Osteocyte (in vitro differentiated cells): ENCODE measurements at regions not wholly inside any gene's neighbourhood (a gene's known extent, or its start where the extent isn't known, plus 50 kb on each side); places are given as distances from the start of the nearest gene placed in this dataset.

Source experiments
- DNase-seq: peaks from one replicate; pipeline ENCODE4 v3.0.0; 2021; ENCODE audit warnings: mixed read lengths; ENCODE audit not compliant: unreplicated experiment; ENCODE audit errors: extremely low spot score
- H3K27ac Mint-ChIP-seq: one replicate; pipeline ENCODE4 v1.8.0; 2021; ENCODE audit warnings: mild to moderate bottlenecking, mixed read lengths; ENCODE audit not compliant: unreplicated experiment
- H3K27me3 Mint-ChIP-seq: one replicate; pipeline ENCODE4 v1.8.0; 2021; ENCODE audit warnings: mixed read lengths; ENCODE audit not compliant: unreplicated experiment
- H3K36me3 Mint-ChIP-seq: one replicate; pipeline ENCODE4 v1.8.0; 2021; ENCODE audit warnings: mixed read lengths; ENCODE audit not compliant: unreplicated experiment
- H3K4me1 Mint-ChIP-seq: one replicate; pipeline ENCODE4 v1.8.0; 2021; ENCODE audit warnings: mixed read lengths; ENCODE audit not compliant: unreplicated experiment
- H3K4me3 Mint-ChIP-seq: one replicate; pipeline ENCODE4 v1.8.0; 2021; ENCODE audit warnings: mild to moderate bottlenecking, moderate library complexity, mixed read lengths; ENCODE audit not compliant: unreplicated experiment
- H3K9me3 Mint-ChIP-seq: one replicate; pipeline ENCODE4 v1.8.0; 2021; ENCODE audit warnings: mixed read lengths; ENCODE audit not compliant: unreplicated experiment
- CTCF ChIP-seq: fragments of 200-600 bp; sonication (generic); IDR thresholded peaks from 2 replicates; pipeline ENCODE4 v1.5.0; 2021; ENCODE audit warnings: antibody characterized with exemption, mild to moderate bottlenecking, moderate library complexity

- Mint-ChIP-seq H3K27me3 (no peaks in the 10 kb centered on the region), H3K27ac (no peak overlapping the region), H3K4me3 (no peak overlapping the region), H3K36me3 (peaks cover 4% of the 10 kb centered on the region), H3K4me1 (peaks cover 11% of the 10 kb centered on the region), H3K9me3 (peaks cover 8% of the 10 kb centered on the region)
- TF ChIP-seq CTCF = no peak
- DNase-seq = no peak
These were observed 952.7 kb upstream of the SLIT2 start for GRCh38 chr4:19298998-19299397.

GRCh38 chr4:19293781-19294180 is 957.9 kb upstream of the SLIT2 start:
- Mint-ChIP-seq H3K36me3 (peaks cover 6% of the 10 kb centered on the region), H3K4me1 (peaks cover 8% of the 10 kb centered on the region), H3K27me3 (no peaks in the 10 kb centered on the region), H3K4me3 (no peak overlapping the region), H3K9me3 (peaks cover 30% of the 10 kb centered on the region), H3K27ac (no peak overlapping the region)
- TF ChIP-seq CTCF = no peak
- DNase-seq = no peak

- Mint-ChIP-seq H3K4me3 (no peak overlapping the region), H3K9me3 (peaks cover 30% of the 10 kb centered on the region), H3K36me3 (peaks cover 6% of the 10 kb centered on the region), H3K27ac (no peak overlapping the region), H3K4me1 (peaks cover 8% of the 10 kb centered on the region), H3K27me3 (no peaks in the 10 kb centered on the region)
- TF ChIP-seq CTCF = no peak
- DNase-seq = no peak
These were observed 958.6 kb upstream of the SLIT2 start for GRCh38 chr4:19293080-19293479.

GRCh38 chr4:19286924-19287323 is 964.8 kb upstream of the SLIT2 start:
- H3K4me1 Mint-ChIP-seq = no peaks in the 10 kb centered on the region
- H3K27me3 Mint-ChIP-seq = no peaks in the 10 kb centered on the region
- H3K4me3 Mint-ChIP-seq = no peak overlapping the region
- H3K9me3 Mint-ChIP-seq = peaks cover 6% of the 10 kb centered on the region
- no peaks in the 10 kb centered on the region for H3K36me3 Mint-ChIP-seq
- TF ChIP-seq CTCF = no peak
- no peak for DNase-seq
- no peak overlapping the region for H3K27ac Mint-ChIP-seq

GRCh38 chr4:19285146-19285545 is 966.6 kb upstream of the SLIT2 start:
- TF ChIP-seq CTCF = no peak
- Mint-ChIP-seq H3K4me3 (no peak overlapping the region), H3K27ac (no peak overlapping the region), H3K27me3 (no peaks in the 10 kb centered on the region), H3K36me3 (no peaks in the 10 kb centered on the region), H3K4me1 (no peaks in the 10 kb centered on the region), H3K9me3 (no peaks in the 10 kb centered on the region)
- no peak for DNase-seq
